HFF-Myc (cell line): ENCODE measurements at regions not wholly inside any gene's neighbourhood (a gene's known extent, or its start where the extent isn't known, plus 50 kb on each side); places are given as distances from the start of the nearest gene placed in this dataset.
"Not testable (repeated sequence)": the region's sequence is repeated elsewhere in the genome, so short reads cannot be mapped to it uniquely, and the experiment has no call there.

Experiments used
- DNase-seq: peaks from one replicate; pipeline ENCODE4 v3.0.0-alpha.2; 2011; ENCODE audit warnings: low read depth; ENCODE audit errors: extremely low read depth
- H3K4me3 ChIP-seq: replicated peaks from 2 replicates; pipeline ENCODE4 v1.5.1; 2011; ENCODE audit warnings: low read depth, mild to moderate bottlenecking, control low read depth, low read length
- TF ChIP-seq, protein P1 (sequence below): IDR thresholded peaks from 2 replicates; pipeline ENCODE4 v1.5.1; 2012; ENCODE audit warnings: mild to moderate bottlenecking, low read depth, low read length, control low read depth; ENCODE audit errors: missing control alignments

DNA sequence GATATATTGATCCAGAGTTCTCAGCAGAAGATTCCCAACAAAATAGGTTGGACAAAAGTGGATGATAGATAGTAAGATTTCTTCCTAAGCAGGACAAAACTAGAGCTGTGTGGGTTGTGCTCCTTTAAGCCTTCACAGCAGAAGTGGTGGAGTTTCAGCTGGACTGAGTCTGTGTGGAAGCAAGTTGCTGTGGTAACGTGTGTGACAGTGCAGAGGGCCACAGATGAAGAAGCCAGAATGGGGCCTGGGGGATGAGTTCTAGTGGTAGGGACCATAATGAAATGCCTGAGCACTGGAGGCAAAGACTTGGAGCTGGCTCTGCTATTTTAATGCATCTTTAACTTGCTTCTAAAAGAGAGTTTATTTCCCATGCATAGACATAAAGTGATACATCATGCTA lies 238.7 kb upstream of the POGK start:
- DNase-seq: no peak
- TF ChIP-seq, protein P1, sequence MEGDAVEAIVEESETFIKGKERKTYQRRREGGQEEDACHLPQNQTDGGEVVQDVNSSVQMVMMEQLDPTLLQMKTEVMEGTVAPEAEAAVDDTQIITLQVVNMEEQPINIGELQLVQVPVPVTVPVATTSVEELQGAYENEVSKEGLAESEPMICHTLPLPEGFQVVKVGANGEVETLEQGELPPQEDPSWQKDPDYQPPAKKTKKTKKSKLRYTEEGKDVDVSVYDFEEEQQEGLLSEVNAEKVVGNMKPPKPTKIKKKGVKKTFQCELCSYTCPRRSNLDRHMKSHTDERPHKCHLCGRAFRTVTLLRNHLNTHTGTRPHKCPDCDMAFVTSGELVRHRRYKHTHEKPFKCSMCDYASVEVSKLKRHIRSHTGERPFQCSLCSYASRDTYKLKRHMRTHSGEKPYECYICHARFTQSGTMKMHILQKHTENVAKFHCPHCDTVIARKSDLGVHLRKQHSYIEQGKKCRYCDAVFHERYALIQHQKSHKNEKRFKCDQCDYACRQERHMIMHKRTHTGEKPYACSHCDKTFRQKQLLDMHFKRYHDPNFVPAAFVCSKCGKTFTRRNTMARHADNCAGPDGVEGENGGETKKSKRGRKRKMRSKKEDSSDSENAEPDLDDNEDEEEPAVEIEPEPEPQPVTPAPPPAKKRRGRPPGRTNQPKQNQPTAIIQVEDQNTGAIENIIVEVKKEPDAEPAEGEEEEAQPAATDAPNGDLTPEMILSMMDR: no peak
- H3K4me3 ChIP-seq: no peak overlapping the region

- DNase-seq: no peak
- TF ChIP-seq, protein P1: no peak
- H3K4me3 ChIP-seq: no peak overlapping the region
These were observed 237.5 kb upstream of the POGK start for GRCh38 chr1:166601650-166602278.

DNA sequence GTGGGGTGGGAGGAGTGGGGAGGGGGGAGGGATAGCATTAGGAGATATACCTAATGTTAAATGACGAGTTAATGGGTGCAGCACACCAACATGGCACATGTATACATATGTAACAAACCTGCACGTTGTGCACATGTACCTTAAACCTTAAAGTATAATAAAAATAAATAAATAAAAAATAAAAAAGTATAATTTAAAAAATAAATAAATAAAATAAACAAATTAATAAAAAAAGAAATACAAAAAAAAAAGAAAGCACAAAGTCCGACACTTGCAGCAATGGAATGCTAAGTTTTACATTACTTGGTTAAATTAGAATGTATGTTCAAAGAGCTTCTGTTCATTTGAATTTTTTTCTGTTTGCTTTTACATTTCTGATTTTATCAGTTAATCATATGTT lies 236.5 kb upstream of the POGK start:
- DNase-seq, H3K4me3 ChIP-seq: not testable (repeated sequence)

DNA sequence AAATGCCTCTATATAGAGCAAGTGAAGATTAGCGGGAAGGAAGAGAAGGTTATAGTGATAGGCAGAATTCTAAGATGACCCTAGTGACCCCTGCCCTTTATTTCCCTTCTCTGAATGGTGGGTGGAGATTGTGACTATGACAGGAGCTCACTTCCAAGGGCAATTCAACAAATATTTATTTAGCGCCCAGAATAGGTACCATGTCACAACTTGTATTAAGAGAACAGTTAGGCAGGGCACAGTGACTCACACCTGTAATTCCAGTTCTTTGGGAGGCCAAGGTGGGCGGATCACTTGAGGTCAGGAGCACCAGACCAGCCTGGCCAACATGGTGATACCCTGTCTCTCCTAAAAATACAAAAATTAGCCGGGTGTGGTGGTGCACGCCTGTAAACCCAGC lies 236.0 kb upstream of the POGK start:
- TF ChIP-seq, protein P1: no peak
- no peak for DNase-seq
- H3K4me3 ChIP-seq: no peak overlapping the region

- DNase-seq: no peak
- TF ChIP-seq, protein P1: no peak
- H3K4me3 ChIP-seq: no peak overlapping the region
These were observed 234.1 kb upstream of the POGK start for GRCh38 chr1:166605137-166605536.

DNA sequence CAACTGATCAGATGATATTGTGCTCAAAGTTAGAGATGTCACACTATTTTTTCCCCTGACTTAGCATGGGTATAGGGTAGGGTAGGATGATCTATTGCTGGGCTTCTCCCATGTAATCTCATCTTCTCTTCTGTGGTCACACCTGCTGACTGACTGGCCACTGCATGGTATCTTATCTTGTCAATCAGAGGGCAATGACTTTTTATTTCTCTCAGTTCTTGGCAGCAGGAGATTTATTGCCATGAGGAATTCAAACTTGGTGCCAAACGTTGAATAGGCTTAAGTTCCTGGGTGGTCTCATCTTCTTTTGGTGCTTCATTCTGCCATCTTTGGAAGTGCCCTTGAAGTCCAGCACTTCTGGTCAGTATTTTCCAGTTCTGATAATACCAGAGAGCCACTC lies 226.4 kb upstream of the POGK start:
- no peak overlapping the region for H3K4me3 ChIP-seq
- TF ChIP-seq, protein P1: no peak
- no peak for DNase-seq

DNA sequence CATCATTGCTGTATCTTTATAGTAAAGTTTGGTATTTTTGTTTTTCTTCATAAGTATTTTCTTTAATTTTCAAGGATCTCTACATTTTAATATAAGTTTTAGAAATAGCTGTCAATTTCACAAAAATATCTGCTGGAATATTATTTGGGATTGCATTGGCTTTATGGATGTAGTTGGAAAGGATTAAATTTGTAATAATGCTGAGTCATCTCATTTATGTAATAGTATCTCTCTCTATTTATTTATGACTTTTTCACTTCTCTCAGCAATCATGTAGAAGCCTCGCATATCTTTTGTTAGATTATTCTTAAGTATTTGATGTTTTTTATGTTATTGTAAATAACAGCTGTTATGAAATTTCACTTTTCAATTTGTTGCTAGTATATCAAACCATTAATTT lies 223.1 kb upstream of the POGK start:
- TF ChIP-seq, protein P1: no peak
- H3K4me3 ChIP-seq: no peak overlapping the region
- DNase-seq: no peak
